Uterus (tissue), 3 donors: ENCODE measurements at regions not wholly inside any gene's neighbourhood (a gene's known extent, or its start where the extent isn't known, plus 50 kb on each side); places are given as distances from the start of the nearest gene placed in this dataset.

Source experiments
- DNase-seq, 2 donors: peaks; one replicate each; pipeline ENCODE4 v3.0.0-alpha.2; 2019 to 2020
- H3K27ac ChIP-seq, 2 donors: fragments of 200-600 bp; sonication (generic); 1 replicate in 1 of 2; 2 replicates in 1 of 2; pipeline ENCODE4 v1.5.1; 2016 to 2018
- H3K27me3 ChIP-seq, 2 donors: fragments of 200-600 bp; sonication (generic); one replicate each; pipeline ENCODE4 v1.5.1; 2018 to 2019; ENCODE audit warnings: control low read depth in 1 of 2
- H3K36me3 ChIP-seq, 2 donors: fragments of 200-600 bp; sonication (generic); one replicate each; pipeline ENCODE4 v1.5.1; 2019; ENCODE audit warnings: control low read depth in 1 of 2
- H3K4me1 ChIP-seq, 2 donors: fragments of 200-600 bp; sonication (generic); one replicate each; pipeline ENCODE4 v1.5.1; 2018 to 2019; ENCODE audit warnings: control low read depth in 1 of 2
- H3K4me3 ChIP-seq, 2 donors: fragments of 200-600 bp; sonication (generic); 1 replicate in 1 of 2; 2 replicates in 1 of 2; pipeline ENCODE4 v1.5.1; 2018 to 2019; ENCODE audit warnings: mild to moderate bottlenecking in 1 of 2
- H3K9me3 ChIP-seq, 2 donors: fragments of 200-600 bp; sonication (generic); one replicate each; pipeline ENCODE4 v1.5.1; 2019; ENCODE audit warnings: control low read depth in 1 of 2
- POLR2A ChIP-seq, 2 donors: fragments of 450-650 bp; IDR thresholded peaks; one replicate each; pipeline ENCODE4 v1.6.1; 2016; ENCODE audit warnings: antibody characterized with exemption in 2 of 2, mild to moderate bottlenecking in 1 of 2, moderate library complexity in 1 of 2
- intact Hi-C: fragments of 100-400 bp; cut with DNase I; formaldehyde crosslinking; loops from one replicate; pipeline ENCODE4 v1.15.1; 2023; ENCODE audit warnings: low total_unique reads
- TF ChIP-seq, protein P1 (sequence below), 4 experiments: fragments of 200-600 bp in 2 of 4; fragments of 450-650 bp in 2 of 4; sonication (generic) in 2 of 4; IDR thresholded peaks; one replicate each; pipeline ENCODE4 v1.5.1; 2016 to 2019; ENCODE audit warnings: antibody characterized with exemption in 4 of 4, mild to moderate bottlenecking in 2 of 4, moderate library complexity in 1 of 4
- donor health status: DM: yes; HTN: yes; CAD: no.

DNA sequence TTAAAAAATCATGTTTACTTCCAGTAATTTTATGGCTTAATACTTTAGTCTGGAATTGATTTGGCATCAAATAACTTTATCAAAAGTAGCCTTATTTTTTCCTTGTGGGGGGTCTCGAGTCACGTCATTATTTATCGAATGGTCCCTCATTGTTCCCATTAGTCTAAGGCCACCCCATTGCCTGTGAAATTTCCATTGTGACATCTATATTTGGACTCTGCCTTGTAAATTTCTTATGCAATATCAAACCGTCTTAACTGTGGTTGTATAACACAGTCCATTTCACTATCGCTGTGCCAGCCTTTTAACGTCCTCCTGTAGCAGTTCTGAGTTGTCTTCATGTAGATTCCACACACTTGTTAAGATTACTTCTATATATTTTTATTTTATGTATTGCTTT is 103.9 kb upstream of the RET start:
- no peak for DNase-seq
- no peaks in the 10 kb centered on the region for H3K9me3 ChIP-seq
- no peak overlapping the region for H3K4me3 ChIP-seq
- no peaks in the 10 kb centered on the region for H3K4me1 ChIP-seq
- intact Hi-C loops: no loop called here
- no peak overlapping the region for H3K27ac ChIP-seq
- TF ChIP-seq, protein P1, sequence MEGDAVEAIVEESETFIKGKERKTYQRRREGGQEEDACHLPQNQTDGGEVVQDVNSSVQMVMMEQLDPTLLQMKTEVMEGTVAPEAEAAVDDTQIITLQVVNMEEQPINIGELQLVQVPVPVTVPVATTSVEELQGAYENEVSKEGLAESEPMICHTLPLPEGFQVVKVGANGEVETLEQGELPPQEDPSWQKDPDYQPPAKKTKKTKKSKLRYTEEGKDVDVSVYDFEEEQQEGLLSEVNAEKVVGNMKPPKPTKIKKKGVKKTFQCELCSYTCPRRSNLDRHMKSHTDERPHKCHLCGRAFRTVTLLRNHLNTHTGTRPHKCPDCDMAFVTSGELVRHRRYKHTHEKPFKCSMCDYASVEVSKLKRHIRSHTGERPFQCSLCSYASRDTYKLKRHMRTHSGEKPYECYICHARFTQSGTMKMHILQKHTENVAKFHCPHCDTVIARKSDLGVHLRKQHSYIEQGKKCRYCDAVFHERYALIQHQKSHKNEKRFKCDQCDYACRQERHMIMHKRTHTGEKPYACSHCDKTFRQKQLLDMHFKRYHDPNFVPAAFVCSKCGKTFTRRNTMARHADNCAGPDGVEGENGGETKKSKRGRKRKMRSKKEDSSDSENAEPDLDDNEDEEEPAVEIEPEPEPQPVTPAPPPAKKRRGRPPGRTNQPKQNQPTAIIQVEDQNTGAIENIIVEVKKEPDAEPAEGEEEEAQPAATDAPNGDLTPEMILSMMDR (IDR thresholded peaks at IDR 0.05): no peak
- TF ChIP-seq POLR2A (IDR thresholded peaks at IDR 0.05): no peak
- no peaks in the 10 kb centered on the region for H3K27me3 ChIP-seq
- no peaks in the 10 kb centered on the region for H3K36me3 ChIP-seq

DNA sequence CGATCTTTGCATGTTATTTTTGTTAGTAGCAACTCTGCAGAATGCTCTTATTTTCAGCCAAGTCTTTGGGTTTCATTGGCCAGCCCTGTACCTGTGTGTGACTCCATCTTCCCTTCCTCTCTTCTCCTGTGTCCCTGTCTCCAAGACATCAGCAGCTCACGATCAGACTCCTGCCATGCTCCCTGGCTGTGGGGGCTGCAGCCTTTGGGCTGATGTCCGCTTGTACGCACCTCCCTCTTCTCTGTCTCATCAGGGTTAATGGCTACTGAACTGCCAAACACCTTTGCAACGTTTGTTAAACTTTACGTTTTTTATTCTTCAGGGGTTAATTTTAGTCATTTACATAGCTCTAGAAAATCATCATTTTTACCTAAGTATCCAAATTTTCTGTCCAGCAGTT is 103.5 kb upstream of the RET start:
- H3K36me3 ChIP-seq: no peaks in the 10 kb centered on the region
- intact Hi-C loops: no loop called here
- no peak overlapping the region for H3K4me3 ChIP-seq
- no peaks in the 10 kb centered on the region for H3K4me1 ChIP-seq
- no peak overlapping the region for H3K27ac ChIP-seq
- H3K9me3 ChIP-seq: no peaks in the 10 kb centered on the region
- no peak for DNase-seq
- no peaks in the 10 kb centered on the region for H3K27me3 ChIP-seq
- TF ChIP-seq, protein P1 (IDR thresholded peaks at IDR 0.05): no peak
- no peak for TF ChIP-seq POLR2A (IDR thresholded peaks at IDR 0.05)

DNA sequence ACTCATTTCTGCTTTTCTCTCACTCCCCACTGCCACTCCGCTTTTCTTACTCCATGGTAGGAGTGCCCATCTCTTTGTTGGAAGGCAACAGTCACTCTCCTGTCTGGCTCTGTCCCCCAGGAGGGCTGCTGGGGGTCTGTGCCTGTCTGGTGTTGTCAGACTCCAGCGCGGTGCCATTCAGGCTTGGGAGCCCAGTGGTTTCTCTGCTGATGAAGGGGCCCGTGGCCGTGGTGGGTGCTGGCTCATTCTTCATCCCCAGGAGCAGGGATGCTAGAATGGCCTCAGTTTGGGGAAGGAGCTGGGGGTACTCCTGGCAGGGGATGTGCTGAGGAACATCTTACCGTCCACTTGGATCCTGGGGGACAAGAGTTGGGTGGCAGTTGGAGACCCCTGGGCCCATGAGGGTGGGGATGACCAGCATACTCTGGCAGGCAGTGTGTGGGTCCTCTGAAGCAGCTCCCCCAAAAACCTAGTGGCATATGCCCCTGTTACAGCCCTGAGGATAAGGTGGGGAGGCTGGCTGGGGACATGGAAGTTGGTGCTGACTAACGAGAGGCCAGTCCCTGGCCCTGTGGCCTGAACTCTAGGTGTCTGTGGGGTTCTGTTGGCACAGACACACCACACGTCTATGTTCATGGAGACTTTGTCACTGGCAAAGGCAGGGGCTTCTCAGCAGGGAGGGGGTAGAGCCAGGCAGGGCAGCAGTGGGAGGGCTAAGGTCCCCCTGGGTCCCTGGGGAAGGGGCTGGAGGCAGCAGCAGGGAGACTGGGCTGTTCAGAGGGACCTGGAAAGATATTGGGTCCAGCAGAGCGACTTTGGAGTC is 102.8 kb upstream of the RET start:
- intact Hi-C loops: no loop called here
- H3K4me1 ChIP-seq: no peaks in the 10 kb centered on the region
- H3K9me3 ChIP-seq: no peaks in the 10 kb centered on the region
- TF ChIP-seq, protein P1 (IDR thresholded peaks at IDR 0.05): no peak
- no peak for TF ChIP-seq POLR2A (IDR thresholded peaks at IDR 0.05)
- DNase-seq: peak in 1 of 2 donors; percentile 7
- no peaks in the 10 kb centered on the region for H3K27me3 ChIP-seq
- no peak overlapping the region for H3K4me3 ChIP-seq
- H3K27ac ChIP-seq: no peak overlapping the region
- no peaks in the 10 kb centered on the region for H3K36me3 ChIP-seq

DNA sequence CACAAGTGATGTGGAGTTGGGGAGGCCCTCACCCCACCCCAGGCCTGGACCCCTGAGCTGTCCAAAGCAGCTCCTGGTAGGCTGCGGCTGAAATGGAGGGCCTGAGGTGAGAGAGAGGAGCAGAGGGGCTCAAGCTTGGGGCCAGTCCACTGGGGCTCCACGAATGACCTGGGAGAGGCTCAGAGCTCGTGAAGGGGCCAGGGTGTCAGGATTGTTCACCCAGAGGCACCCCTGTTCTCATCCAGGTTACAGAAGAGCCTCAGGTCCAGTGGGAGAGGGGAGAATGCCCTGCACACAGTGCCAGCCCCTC is 102.2 kb upstream of the RET start:
- H3K36me3 ChIP-seq: no peaks in the 10 kb centered on the region
- TF ChIP-seq, protein P1 (IDR thresholded peaks at IDR 0.05): no peak
- TF ChIP-seq POLR2A (IDR thresholded peaks at IDR 0.05): no peak
- H3K27ac ChIP-seq: no peak overlapping the region
- no peak overlapping the region for H3K4me3 ChIP-seq
- H3K4me1 ChIP-seq: no peaks in the 10 kb centered on the region
- intact Hi-C loops: no loop called here
- H3K9me3 ChIP-seq: no peaks in the 10 kb centered on the region
- no peaks in the 10 kb centered on the region for H3K27me3 ChIP-seq
- DNase-seq: no peak

DNA sequence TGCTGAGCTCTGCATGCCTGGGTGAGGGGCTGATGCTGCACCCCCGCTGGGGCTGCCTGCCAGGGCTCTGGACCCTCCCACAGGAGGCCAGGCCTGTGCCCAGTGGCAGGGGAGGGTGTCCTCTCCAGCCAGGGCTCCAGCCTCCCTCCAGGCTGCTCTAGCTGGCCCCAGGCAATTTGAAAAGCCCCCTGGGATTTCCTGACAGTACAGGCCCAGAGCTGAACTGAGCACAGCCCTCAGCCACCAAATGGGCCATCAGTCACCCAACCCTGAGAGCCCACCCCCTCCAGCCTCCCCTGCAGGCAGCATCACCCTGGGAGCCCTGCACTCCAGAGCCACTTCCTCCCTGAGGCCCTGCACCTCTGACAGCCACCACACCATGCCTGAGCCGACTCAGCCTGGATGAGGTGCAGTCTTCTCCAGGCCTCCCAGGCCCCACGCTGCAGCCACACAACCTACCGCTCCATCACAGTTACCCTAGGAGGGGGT is 101.8 kb upstream of the RET start:
- Histone ChIP-seq H3K9me3 (no peaks in the 10 kb centered on the region), H3K27ac (no peak overlapping the region), H3K27me3 (no peaks in the 10 kb centered on the region), H3K4me3 (no peak overlapping the region), H3K4me1 (no peaks in the 10 kb centered on the region), H3K36me3 (no peaks in the 10 kb centered on the region)
- no peak for TF ChIP-seq POLR2A (IDR thresholded peaks at IDR 0.05)
- TF ChIP-seq, protein P1 (IDR thresholded peaks at IDR 0.05): no peak
- peak in 1 of 2 donors; percentile 6 for DNase-seq
- intact Hi-C loops: no loop called here
